CD4-positive, alpha-beta T cell (primary cell): ENCODE measurements at regions not wholly inside any gene's neighbourhood (a gene's known extent, or its start where the extent isn't known, plus 50 kb on each side); places are given as distances from the start of the nearest gene placed in this dataset.

Experiments
- ATAC-seq: fragments of 200-7000 bp; cut with Tn5 transposase; one replicate; pipeline ENCODE4 v1.10.0; 2022; ENCODE audit warnings: mild to moderate bottlenecking; ENCODE audit not compliant: poor library complexity
- CTCF ChIA-PET: fragments of 350-600 bp; sonication (Branson Sonifier 250); formaldehyde crosslinking; loops from one replicate; lab custom pipeline; 2021; ENCODE audit warnings: antibody characterized with exemption, inconsistent platforms; lab: Charles Lee
- POLR2A ChIA-PET: fragments of 350-600 bp; sonication (Branson Sonifier 250); formaldehyde crosslinking; loops from one replicate; lab custom pipeline; 2021; ENCODE audit warnings: antibody characterized with exemption, inconsistent platforms; lab: Charles Lee
- DNase-seq, 14 experiments: peaks; one replicate each; pipeline ENCODE4 v3.0.0-alpha.2; 2013 to 2020; ENCODE audit warnings: mixed read lengths in 2 of 14
- H3K27ac ChIP-seq, 2 donors: one replicate each; pipeline versions ENCODE4 v1.5.1 to v1.7.0; 2013; ENCODE audit warnings: low read length in 2 of 2, low read depth in 1 of 2, mild to moderate bottlenecking in 1 of 2
- H3K27me3 ChIP-seq, 2 experiments: 1 replicate in 1 of 2; 2 replicates in 1 of 2; pipeline versions ENCODE4 v1.6.1 to v1.7.0; 2013; ENCODE audit warnings: low read length in 2 of 2, control low read depth in 1 of 2, mild to moderate bottlenecking in 1 of 2, moderate library complexity in 1 of 2; ENCODE audit not compliant: insufficient read depth in 2 of 2, control insufficient read depth in 1 of 2
- H3K36me3 ChIP-seq: one replicate; pipeline ENCODE4 v1.6.1; 2013; ENCODE audit warnings: low read length, control low read depth; ENCODE audit not compliant: insufficient read depth
- H3K4me1 ChIP-seq: one replicate; pipeline ENCODE4 v1.6.1; 2013; ENCODE audit warnings: low read length, control low read depth; ENCODE audit not compliant: insufficient read depth
- H3K4me3 ChIP-seq: one replicate; pipeline ENCODE4 v1.5.1; 2013; ENCODE audit warnings: mild to moderate bottlenecking, low read length, moderate library complexity
- H3K9me3 ChIP-seq, 2 experiments: 1 replicate in 1 of 2; 2 replicates in 1 of 2; pipeline versions ENCODE4 v1.6.1 to v1.7.0; 2013; ENCODE audit warnings: low read length in 2 of 2, mild to moderate bottlenecking in 2 of 2, control low read depth in 1 of 2, moderate library complexity in 1 of 2; ENCODE audit not compliant: control insufficient read depth in 1 of 2, insufficient read depth in 1 of 2
- H3K27ac Mint-ChIP-seq: one replicate; pipeline ENCODE4 v1.8.0; 2020; ENCODE audit warnings: mixed read lengths
- H3K27me3 Mint-ChIP-seq: one replicate; pipeline ENCODE4 v1.8.0; 2021; ENCODE audit warnings: mixed read lengths
- H3K36me3 Mint-ChIP-seq: one replicate; pipeline ENCODE4 v1.8.0; 2021; ENCODE audit warnings: low read depth, mixed read lengths
- H3K4me1 Mint-ChIP-seq: one replicate; pipeline ENCODE4 v1.8.0; 2021; ENCODE audit warnings: low read depth, mixed read lengths
- H3K4me3 Mint-ChIP-seq: one replicate; pipeline ENCODE4 v1.8.0; 2020; ENCODE audit warnings: mild to moderate bottlenecking, mixed read lengths
- H3K9me3 Mint-ChIP-seq: one replicate; pipeline ENCODE4 v1.8.0; 2020; ENCODE audit warnings: mixed read lengths
- CTCF ChIP-seq: fragments of 200-600 bp; IDR thresholded peaks from one replicate; pipeline ENCODE4 v1.8.0; 2022; ENCODE audit warnings: antibody characterized with exemption, mild to moderate bottlenecking
- intact Hi-C, 2 experiments: fragments of 100-400 bp; cut with DNase I in 1 of 2; cut with micrococcal nuclease in 1 of 2; formaldehyde crosslinking; loops; one replicate each; pipeline versions ENCODE4 v1.15.1 to v1.9.0; 2023 to 2025; cut with DNase I, micrococcal nuclease

DNA sequence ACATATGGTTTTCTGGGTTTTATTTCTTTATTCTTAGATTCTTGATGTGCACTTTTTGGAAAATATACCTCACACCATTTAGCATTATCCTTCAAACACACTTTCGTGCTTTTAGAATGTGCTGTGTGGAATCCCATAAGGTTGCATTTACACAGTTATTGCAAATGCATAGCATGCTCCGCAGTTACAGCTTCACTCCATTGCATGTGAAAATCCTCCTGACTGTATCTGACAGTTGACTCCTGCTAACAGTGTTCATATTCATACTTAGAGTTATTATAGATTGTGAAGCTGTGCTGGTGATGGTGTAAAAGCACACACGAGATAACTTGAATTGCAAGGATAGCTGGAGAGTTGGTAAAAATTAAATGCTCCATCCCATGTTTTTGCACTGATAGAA, 811.5 kb upstream of the TENM3 start:
- Histone ChIP-seq H3K27me3 (no peaks in the 10 kb centered on the region), H3K36me3 (no peaks in the 10 kb centered on the region), H3K9me3 (no peaks in the 10 kb centered on the region), H3K4me3 (no peak overlapping the region), H3K27ac (no peak overlapping the region), H3K4me1 (no peaks in the 10 kb centered on the region)
- DNase-seq = no peak
- no peak overlapping the region for H3K4me3 Mint-ChIP-seq
- CTCF ChIA-PET = no interaction called here
- H3K36me3 Mint-ChIP-seq = no peaks in the 10 kb centered on the region
- POLR2A ChIA-PET = no interaction called here
- H3K27ac Mint-ChIP-seq = no peak overlapping the region
- intact Hi-C loops = no loop called here
- no peaks in the 10 kb centered on the region for H3K4me1 Mint-ChIP-seq
- no peak for ATAC-seq
- H3K9me3 Mint-ChIP-seq = no peaks in the 10 kb centered on the region
- no peak for TF ChIP-seq CTCF
- no peaks in the 10 kb centered on the region for H3K27me3 Mint-ChIP-seq

GRCh38 chr4:181432335-181432734, 810.9 kb upstream of the TENM3 start:
- Histone ChIP-seq H3K27ac (no peak overlapping the region), H3K9me3 (no peaks in the 10 kb centered on the region), H3K4me1 (no peaks in the 10 kb centered on the region), H3K36me3 (no peaks in the 10 kb centered on the region), H3K27me3 (no peaks in the 10 kb centered on the region), H3K4me3 (no peak overlapping the region)
- no peak for ATAC-seq
- DNase-seq = no peak
- Mint-ChIP-seq H3K4me1 (no peaks in the 10 kb centered on the region), H3K27me3 (no peaks in the 10 kb centered on the region), H3K4me3 (no peak overlapping the region), H3K36me3 (no peaks in the 10 kb centered on the region), H3K9me3 (no peaks in the 10 kb centered on the region), H3K27ac (no peak overlapping the region)
- no peak for TF ChIP-seq CTCF
- ChIA-PET CTCF (no interaction called here), POLR2A (no interaction called here)
- intact Hi-C loops = no loop called here

DNA sequence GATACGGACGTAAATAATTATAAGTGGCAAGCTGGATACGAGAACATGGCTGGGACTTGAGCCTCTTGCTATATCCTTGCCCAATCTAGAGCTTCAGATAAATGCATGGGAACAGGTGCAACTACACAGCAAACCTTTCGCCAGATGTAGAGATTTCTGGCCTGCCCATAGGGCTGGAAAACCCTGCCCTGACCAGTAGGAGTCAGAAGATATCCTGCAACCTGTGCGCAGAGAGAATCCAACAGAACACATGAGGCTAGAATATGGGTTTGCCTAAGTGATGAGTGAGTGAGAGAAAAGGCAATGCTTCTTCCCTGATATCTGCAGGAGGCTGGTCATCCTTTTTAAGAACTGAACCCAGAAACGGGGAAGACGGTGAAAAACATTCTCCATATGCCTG, 805.3 kb upstream of the TENM3 start:
- no peak for TF ChIP-seq CTCF

More for the DNA sequence above, 805.3 kb upstream of the TENM3 start:
- no peak overlapping the region for H3K4me3 ChIP-seq
- peaks cover 5% of the 10 kb centered on the region for H3K9me3 Mint-ChIP-seq
- H3K27ac ChIP-seq = no peak overlapping the region
- no peaks in the 10 kb centered on the region for H3K9me3 ChIP-seq
- no peak overlapping the region for H3K4me3 Mint-ChIP-seq
- H3K27ac Mint-ChIP-seq = no peak overlapping the region
- POLR2A ChIA-PET = no interaction called here
- H3K36me3 ChIP-seq = no peaks in the 10 kb centered on the region
- no peaks in the 10 kb centered on the region for H3K27me3 Mint-ChIP-seq
- no peaks in the 10 kb centered on the region for H3K36me3 Mint-ChIP-seq
- CTCF ChIA-PET = no interaction called here
- no peaks in the 10 kb centered on the region for H3K27me3 ChIP-seq
- no peak for DNase-seq
- H3K4me1 ChIP-seq = no peaks in the 10 kb centered on the region
- ATAC-seq = no peak
- H3K4me1 Mint-ChIP-seq = no peaks in the 10 kb centered on the region
- intact Hi-C loops = no loop called here
